Activated T-cell treated with anti-CD3 and anti-CD28 coated beads, Interleukin-2, amount 50 U/mL, for 24 hours (primary cell): ENCODE measurements at regions not wholly inside any gene's neighbourhood (a gene's known extent, or its start where the extent isn't known, plus 50 kb on each side); places are given as distances from the start of the nearest gene placed in this dataset.

Source experiments
- DNase-seq: peaks from one replicate; pipeline ENCODE4 v3.0.0-alpha.2; 2020
- H3K27ac Mint-ChIP-seq: 2 replicates; pipeline ENCODE4 v1.8.0; 2020; ENCODE audit warnings: mild to moderate bottlenecking, mixed read lengths
- H3K27me3 Mint-ChIP-seq: 2 replicates; pipeline ENCODE4 v1.8.0; 2020; ENCODE audit warnings: mixed read lengths
- H3K36me3 Mint-ChIP-seq: 2 replicates; pipeline ENCODE4 v1.8.0; 2020; ENCODE audit warnings: low read depth, mixed read lengths
- H3K4me1 Mint-ChIP-seq: 2 replicates; pipeline ENCODE4 v1.8.0; 2020; ENCODE audit warnings: low read depth, mixed read lengths
- H3K4me3 Mint-ChIP-seq: 2 replicates; pipeline ENCODE4 v1.8.0; 2020; ENCODE audit warnings: mild to moderate bottlenecking, moderate library complexity, mixed read lengths
- H3K9me3 Mint-ChIP-seq: 2 replicates; pipeline ENCODE4 v1.8.0; 2020; ENCODE audit warnings: mixed read lengths

DNA sequence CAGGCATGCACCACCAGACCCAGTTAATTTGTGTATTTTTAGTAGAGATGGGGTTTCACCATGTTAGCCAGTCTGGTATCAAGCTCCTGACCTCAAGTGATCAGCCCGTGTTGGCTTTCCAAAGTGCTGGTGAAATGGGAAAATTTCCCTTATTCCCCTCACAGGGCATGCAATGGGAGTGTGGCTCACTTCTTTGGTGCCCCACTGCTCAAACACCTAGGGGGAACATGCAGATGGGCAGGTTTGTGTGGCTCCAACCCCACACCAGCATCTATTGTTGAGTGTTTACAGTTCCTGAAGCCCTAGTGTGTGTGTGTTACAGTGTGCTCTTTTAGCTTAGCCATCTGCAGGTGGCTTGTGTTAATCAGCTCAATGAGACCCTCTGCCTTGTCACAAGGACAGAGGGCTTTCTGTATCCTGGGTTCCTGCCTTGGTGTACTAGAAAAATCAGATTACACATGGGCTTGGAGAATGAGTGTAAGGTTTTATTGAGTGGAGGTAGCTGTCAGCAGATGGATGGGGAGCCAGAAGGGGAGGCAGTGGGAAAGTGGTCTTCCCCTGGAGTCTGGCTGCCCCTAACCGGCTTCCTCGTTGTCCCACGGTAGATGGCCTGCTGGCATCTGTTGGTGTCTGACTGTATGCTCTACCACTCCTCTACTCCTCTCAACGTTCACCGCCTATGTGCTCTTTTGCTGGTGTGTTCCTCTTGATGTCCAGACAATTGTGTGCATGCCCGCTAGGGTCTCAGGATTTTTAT lies 248.1 kb upstream of the CBLB start:
- DNase-seq = no peak
- no peaks in the 10 kb centered on the region for H3K27me3 Mint-ChIP-seq
- no peaks in the 10 kb centered on the region for H3K36me3 Mint-ChIP-seq
- H3K4me1 Mint-ChIP-seq = peaks cover 34% of the 10 kb centered on the region
- H3K27ac Mint-ChIP-seq = peak overlapping the region; percentile 33
- H3K9me3 Mint-ChIP-seq = peaks cover 4% of the 10 kb centered on the region
- no peak overlapping the region for H3K4me3 Mint-ChIP-seq

DNA sequence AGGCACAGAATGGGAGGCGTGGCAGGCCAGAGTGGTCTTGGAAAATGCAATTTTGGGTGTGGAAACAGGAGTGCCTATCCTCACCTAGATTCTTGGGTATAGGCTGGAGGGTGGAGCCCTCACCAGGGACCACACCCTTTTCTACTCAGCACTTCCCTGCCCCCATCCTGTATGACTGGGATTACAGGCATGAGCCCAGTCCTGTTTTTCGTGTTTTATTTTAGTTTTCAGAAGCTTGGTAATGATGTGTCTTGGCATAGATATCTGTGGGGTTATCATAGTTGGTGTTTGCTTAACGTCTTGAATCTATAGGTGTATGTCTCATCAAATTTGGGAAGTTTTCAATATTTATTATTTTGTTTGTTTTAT lies 248.7 kb upstream of the CBLB start:
- Mint-ChIP-seq H3K9me3 (peaks cover 4% of the 10 kb centered on the region), H3K4me1 (peaks cover 38% of the 10 kb centered on the region), H3K27ac (peak overlapping the region; percentile 22), H3K4me3 (no peak overlapping the region), H3K27me3 (no peaks in the 10 kb centered on the region), H3K36me3 (no peaks in the 10 kb centered on the region)
- no peak for DNase-seq

DNA sequence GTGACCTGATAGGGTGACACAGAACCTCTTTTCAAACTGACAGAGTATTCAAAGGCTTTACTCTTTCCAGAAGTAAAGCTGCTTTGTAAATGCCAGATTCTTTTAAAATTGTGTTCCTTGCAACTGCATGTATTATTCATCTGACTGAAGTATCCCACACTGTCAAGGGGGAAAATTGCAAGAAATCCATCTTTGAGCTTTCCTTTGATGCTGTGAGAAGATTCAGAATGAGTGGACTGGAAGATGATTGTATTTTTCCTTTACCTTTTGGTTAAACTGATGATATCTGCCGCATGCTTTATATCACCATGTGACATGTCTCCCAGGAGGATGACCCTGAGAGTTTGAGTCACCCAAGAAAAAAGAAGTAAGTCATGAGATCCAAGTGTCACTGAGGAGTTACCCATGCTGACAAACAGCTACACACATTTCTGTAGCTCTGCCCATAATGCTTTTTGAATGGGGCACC lies 250.8 kb upstream of the CBLB start:
- Mint-ChIP-seq H3K27ac (peak overlapping the region; percentile 87), H3K27me3 (no peaks in the 10 kb centered on the region), H3K36me3 (no peaks in the 10 kb centered on the region), H3K9me3 (no peaks in the 10 kb centered on the region), H3K4me3 (no peak overlapping the region), H3K4me1 (peaks cover 38% of the 10 kb centered on the region)
- no peak for DNase-seq

DNA sequence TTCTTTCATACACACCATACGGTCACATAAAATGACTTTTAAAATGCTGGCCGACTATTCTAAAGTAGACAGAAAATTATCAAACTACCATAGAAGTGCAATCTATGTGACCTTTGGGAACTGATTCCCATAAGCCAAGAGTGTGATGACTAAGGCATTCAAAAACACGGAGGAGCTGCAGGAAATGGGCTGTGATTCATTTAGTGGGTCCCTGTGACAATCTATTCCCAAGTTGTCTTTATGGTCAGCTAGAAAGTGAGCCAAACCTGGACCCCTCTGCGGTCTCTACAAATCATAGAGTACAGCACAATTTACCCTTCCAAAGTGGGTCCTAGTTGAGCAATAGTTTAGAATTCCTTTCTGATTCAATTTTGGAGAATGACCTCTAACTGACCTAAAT lies 251.5 kb upstream of the CBLB start:
- DNase-seq = no peak
- no peaks in the 10 kb centered on the region for H3K36me3 Mint-ChIP-seq
- H3K27me3 Mint-ChIP-seq = no peaks in the 10 kb centered on the region
- H3K4me1 Mint-ChIP-seq = peaks cover 38% of the 10 kb centered on the region
- H3K27ac Mint-ChIP-seq = peak overlapping the region; percentile 87
- no peaks in the 10 kb centered on the region for H3K9me3 Mint-ChIP-seq
- H3K4me3 Mint-ChIP-seq = no peak overlapping the region

DNA sequence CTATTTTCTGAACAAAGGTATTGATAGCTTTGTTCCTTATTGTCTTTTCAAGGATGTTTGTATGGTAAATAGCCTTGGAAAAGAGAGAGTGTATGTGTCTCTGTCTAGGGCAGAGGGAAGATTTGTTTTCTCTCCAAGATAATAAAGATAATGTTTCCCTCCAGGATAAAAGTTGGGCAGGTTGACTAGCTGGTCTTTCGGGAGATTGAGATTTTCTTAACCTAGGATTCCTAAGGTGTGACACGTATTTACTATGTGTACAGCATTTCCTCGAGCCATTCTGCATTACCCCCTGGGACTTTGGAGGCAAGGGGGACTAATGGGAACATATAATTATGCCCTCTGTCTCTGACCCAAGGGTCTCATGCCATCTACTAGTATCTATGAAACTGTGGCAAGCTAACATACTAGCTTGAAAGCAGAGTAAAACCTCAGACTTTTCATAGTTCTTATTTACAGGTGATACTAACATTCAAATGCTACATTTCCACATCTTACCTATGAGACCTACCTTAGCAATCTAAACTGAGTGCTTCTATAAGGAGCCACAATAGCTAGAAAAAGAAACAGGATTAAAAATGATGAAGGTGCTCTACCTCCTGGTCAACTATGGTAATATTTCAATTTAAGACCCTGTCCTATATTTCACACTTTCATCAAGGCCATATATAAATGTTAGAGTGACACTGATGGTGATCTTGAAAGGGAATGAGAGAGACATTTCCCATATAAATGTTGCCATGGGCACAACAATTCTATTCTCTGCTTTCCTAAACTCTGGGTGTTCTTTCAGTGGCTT lies 252.9 kb upstream of the CBLB start:
- H3K27me3 Mint-ChIP-seq = no peaks in the 10 kb centered on the region
- H3K4me1 Mint-ChIP-seq = peaks cover 37% of the 10 kb centered on the region
- no peaks in the 10 kb centered on the region for H3K36me3 Mint-ChIP-seq
- DNase-seq = no peak
- H3K9me3 Mint-ChIP-seq = no peaks in the 10 kb centered on the region
- H3K4me3 Mint-ChIP-seq = no peak overlapping the region
- H3K27ac Mint-ChIP-seq = no peak overlapping the region

DNA sequence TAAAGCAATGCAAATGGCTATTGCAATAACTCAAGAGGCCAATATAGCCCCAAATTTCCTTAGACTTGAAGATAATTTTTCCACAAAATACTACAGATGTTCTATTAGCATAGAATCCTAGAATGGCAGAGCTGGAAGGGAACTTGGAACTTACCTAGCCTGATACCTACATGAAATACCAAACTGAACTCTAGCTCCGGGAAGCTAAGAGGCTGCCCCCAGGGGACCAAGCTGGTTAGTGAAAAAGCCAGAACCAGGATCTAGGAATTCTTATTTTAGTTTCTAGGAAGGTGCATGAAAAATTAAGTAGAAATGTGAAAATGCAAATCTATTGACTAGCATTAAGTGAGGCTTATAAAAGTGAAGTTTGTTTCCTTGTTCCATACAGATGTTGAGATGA lies 256.0 kb upstream of the CBLB start:
- no peaks in the 10 kb centered on the region for H3K27me3 Mint-ChIP-seq
- H3K36me3 Mint-ChIP-seq = no peaks in the 10 kb centered on the region
- no peak for DNase-seq
- no peak overlapping the region for H3K27ac Mint-ChIP-seq
- no peak overlapping the region for H3K4me3 Mint-ChIP-seq
- H3K4me1 Mint-ChIP-seq = peaks cover 25% of the 10 kb centered on the region
- no peaks in the 10 kb centered on the region for H3K9me3 Mint-ChIP-seq

DNA sequence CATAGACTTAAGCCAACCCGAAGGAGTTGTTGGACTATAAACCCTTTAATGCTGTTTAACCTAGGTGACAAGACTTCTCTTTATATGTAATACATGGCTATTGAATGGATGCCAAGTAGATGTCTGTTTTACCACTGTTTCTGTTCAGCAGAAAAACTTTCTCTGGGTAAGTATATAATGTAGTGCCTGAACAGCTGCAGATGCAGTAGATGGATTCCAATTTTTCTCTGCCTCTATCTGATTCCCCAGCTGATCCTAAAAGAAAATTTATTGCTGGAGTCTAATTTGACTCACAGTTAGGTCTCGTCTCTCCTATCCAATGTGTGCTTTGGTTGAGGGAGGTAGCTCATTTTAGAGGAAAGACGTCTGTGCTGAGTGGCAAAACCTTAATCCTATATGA lies 256.5 kb upstream of the CBLB start:
- Mint-ChIP-seq H3K27me3 (no peaks in the 10 kb centered on the region), H3K36me3 (no peaks in the 10 kb centered on the region), H3K9me3 (no peaks in the 10 kb centered on the region), H3K4me1 (peaks cover 25% of the 10 kb centered on the region), H3K27ac (no peak overlapping the region), H3K4me3 (no peak overlapping the region)
- no peak for DNase-seq

DNA sequence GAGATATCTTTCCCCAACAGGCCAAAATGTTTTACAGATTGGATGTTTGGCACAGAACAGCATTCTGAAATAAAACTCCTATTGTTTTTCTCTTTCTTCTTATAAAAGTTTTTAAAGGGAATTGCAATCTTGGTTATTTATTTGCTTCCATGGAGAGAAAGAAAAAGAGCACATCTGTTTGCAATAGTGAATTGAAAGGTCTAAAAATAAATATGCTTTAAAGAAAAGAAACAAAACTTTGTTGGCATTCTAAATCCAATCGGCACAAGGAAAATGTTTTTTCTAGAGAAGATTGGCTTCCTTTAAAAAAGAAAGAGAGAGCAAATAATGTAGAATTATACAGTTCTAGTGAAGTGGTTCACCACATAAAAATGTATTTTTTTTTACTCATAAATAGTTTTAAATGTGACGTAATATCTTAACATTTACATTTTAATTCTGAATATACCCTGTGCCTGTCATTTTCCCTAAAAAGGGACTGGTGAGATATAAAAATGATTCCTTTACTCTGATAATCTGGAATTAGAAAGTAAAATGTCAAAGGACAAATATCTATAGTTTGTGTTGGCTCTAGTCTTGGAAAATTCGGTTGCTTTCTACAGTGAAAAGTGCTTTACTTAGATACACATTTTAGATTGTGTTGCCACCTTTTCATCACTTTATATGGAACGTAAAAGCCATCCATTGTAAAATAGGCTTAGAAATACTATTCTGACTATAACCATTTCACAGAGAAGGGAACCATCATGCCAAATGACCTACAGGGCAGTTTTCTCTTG lies 257.4 kb upstream of the CBLB start:
- Mint-ChIP-seq H3K4me1 (peaks cover 26% of the 10 kb centered on the region), H3K9me3 (no peaks in the 10 kb centered on the region), H3K4me3 (no peak overlapping the region), H3K36me3 (no peaks in the 10 kb centered on the region), H3K27me3 (no peaks in the 10 kb centered on the region), H3K27ac (no peak overlapping the region)
- no peak for DNase-seq

DNA sequence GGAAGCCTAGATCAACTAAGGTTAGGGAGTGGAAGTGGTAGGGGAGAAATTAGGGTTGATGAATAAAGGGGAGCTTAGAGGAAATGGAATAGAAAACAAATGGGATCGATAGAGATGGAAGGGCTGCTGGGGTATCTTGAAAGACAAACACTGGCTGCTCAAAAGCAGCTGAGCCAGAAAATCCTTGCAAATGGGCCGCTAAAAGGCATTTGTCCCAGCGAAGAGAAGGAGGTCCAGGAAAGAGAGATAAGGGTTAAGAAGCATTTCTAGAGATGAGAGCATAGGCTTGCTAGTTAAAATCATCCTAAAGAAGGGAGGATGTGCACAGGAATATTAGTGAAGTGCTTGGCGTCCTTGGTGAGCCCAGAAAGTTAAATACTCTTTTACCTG lies 258.0 kb upstream of the CBLB start:
- H3K4me1 Mint-ChIP-seq = peaks cover 23% of the 10 kb centered on the region
- H3K4me3 Mint-ChIP-seq = no peak overlapping the region
- H3K27me3 Mint-ChIP-seq = no peaks in the 10 kb centered on the region
- DNase-seq = no peak
- H3K36me3 Mint-ChIP-seq = no peaks in the 10 kb centered on the region
- no peaks in the 10 kb centered on the region for H3K9me3 Mint-ChIP-seq
- H3K27ac Mint-ChIP-seq = no peak overlapping the region

DNA sequence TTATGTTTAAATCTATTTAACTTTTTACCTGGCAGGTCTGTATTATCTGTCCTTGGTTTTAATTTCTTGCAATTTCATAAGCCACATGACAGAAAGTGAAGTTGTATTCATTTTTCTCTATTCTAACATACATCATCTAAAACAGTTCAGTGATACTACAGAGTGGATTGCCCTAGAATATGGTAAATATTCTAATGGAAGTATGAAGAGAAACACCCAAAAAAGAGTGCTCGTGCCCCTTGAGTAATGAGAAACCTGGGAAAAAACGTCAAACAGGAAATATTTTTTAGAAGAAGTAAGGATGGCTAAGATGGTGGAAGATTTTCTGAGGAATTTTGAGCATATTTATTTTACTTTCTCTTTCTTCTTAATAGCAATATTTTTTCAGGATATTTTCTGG lies 261.1 kb upstream of the CBLB start:
- no peak overlapping the region for H3K4me3 Mint-ChIP-seq
- no peaks in the 10 kb centered on the region for H3K27me3 Mint-ChIP-seq
- peaks cover 6% of the 10 kb centered on the region for H3K9me3 Mint-ChIP-seq
- H3K27ac Mint-ChIP-seq = peak overlapping the region; percentile 18
- DNase-seq = no peak
- H3K4me1 Mint-ChIP-seq = peaks cover 22% of the 10 kb centered on the region
- H3K36me3 Mint-ChIP-seq = no peaks in the 10 kb centered on the region

DNA sequence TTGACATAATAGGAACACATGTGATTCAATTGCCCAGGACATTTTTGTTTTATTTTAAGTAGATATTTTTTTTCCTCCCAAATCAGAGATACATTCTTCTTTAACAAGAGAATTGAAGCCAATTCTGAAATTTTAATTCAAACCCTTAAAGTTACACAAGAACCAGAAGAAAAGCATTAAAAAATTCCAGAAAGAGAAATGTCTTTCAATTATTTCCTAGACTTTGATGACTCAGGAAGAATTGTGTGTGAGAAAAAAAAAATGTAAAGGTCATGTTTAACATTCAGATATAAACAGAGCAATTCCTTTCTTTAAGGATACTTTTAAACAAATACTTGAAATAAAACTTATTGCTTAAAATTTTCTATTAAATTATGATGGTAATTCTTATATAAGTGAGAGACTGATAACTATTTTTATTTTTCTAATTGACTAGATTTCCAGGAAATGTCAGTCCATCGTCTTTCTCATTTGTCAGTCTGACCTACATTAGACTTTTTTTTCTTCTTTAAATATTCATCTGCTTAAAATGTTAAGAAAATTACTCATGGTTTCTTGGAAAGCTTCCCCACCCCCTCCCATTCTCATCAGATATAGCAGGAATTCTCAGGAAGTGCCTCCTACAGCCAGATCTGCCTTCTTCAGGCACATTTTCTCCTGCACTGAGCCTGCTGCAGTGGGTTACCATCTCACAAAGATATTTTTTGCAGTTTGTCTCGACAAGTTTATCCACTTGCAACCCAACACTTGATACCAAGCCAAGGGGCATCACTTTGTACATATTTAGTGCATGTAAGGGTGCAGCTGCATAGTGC lies 261.8 kb upstream of the CBLB start:
- H3K36me3 Mint-ChIP-seq = no peaks in the 10 kb centered on the region
- no peak for DNase-seq
- peaks cover 22% of the 10 kb centered on the region for H3K4me1 Mint-ChIP-seq
- no peaks in the 10 kb centered on the region for H3K27me3 Mint-ChIP-seq
- H3K27ac Mint-ChIP-seq = peak overlapping the region; percentile 56
- peak overlapping the region; percentile 15 for H3K4me3 Mint-ChIP-seq
- peaks cover 8% of the 10 kb centered on the region for H3K9me3 Mint-ChIP-seq

DNA sequence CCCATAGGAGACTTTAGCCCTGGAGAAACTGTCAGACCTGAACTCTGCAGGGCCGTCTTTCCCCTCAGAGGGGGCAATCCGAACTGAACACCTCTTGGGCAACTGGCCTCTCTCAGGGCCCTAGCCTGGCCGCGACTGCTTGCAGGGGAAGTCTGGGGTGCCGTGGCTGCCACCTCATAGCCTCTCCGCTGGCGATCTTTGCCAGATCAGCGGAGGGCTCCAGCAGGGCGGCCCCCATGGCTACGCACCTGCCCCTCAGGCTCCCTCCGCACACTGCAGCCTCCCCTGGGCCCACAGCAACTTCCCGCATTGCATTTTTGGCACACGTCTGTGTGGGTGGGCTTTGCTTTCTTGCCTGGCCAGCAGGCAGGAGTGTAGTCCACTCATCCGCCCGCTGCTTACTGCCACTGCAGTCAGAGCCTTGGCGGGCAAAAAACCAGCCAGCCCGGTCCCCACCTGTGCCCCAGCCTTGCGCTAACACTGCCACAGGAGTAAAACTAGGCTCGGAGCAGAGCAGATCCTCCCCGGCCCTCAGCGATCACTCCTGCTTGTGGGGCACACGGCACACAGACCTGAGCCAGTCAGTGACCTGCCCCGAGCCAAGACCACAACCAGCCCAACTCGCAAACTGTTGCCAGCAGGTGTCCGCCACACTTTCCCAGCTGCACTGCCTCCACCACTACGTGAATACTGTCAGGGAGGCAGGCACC lies 266.8 kb upstream of the CBLB start:
- H3K27ac Mint-ChIP-seq = no peak overlapping the region
- H3K36me3 Mint-ChIP-seq = no peaks in the 10 kb centered on the region
- H3K4me3 Mint-ChIP-seq = no peak overlapping the region
- H3K9me3 Mint-ChIP-seq = peaks cover 8% of the 10 kb centered on the region
- no peaks in the 10 kb centered on the region for H3K27me3 Mint-ChIP-seq
- no peak for DNase-seq
- peaks cover 20% of the 10 kb centered on the region for H3K4me1 Mint-ChIP-seq

DNA sequence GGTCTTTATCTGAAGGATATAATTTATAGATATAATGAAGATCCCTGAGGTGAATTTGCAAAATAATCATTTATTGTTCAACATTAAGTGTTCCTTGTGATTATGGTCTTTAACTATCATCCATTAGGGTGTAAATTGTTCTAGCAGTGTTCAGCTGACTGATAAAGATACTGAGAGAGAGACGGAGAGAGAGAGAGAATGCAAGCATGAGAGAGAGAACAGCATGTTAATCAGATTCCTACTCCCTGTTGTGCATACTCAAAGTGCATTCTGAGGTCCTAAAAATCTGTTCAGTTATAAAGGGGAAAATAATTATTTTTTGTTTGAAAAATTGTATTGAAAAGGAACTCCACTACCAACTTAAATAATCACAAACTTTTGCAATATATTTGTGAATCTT lies 271.0 kb upstream of the CBLB start:
- no peak for DNase-seq
- no peaks in the 10 kb centered on the region for H3K27me3 Mint-ChIP-seq
- peaks cover 3% of the 10 kb centered on the region for H3K9me3 Mint-ChIP-seq
- no peaks in the 10 kb centered on the region for H3K36me3 Mint-ChIP-seq
- peaks cover 15% of the 10 kb centered on the region for H3K4me1 Mint-ChIP-seq
- no peak overlapping the region for H3K27ac Mint-ChIP-seq
- H3K4me3 Mint-ChIP-seq = no peak overlapping the region

DNA sequence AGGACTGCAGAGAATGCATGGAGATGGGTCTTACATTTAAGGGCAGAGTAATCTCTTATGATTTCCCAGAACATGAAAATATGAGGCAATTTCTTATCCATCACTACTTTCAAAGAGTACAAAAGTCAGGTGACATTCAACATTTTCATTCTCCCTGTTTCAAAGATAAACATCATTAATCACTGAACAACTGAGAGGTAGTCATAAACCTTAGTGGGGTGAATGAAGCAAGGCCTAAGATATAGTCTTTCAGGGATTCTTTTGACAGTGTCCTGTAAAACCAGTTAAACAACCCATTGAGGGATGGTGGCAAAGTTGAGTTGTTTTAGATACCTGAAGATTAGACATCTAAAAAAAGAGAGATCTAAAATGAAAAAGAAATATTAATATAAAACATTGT lies 271.6 kb upstream of the CBLB start:
- Mint-ChIP-seq H3K27ac (no peak overlapping the region), H3K4me1 (peaks cover 15% of the 10 kb centered on the region), H3K27me3 (no peaks in the 10 kb centered on the region), H3K9me3 (peaks cover 2% of the 10 kb centered on the region), H3K4me3 (no peak overlapping the region), H3K36me3 (no peaks in the 10 kb centered on the region)
- DNase-seq = no peak
